HepG2 (cell line): ENCODE measurements at regions not wholly inside any gene's neighbourhood (a gene's known extent, or its start where the extent isn't known, plus 50 kb on each side); places are given as distances from the start of the nearest gene placed in this dataset.

Experiments used
- HDAC2 ChIP-seq: sonication (generic); formaldehyde crosslinking; IDR thresholded peaks from 2 replicates; pipeline ENCODE4 v1.4.0; 2020; ENCODE audit warnings: missing genetic modification reagents
- NFIC ChIP-seq: IDR thresholded peaks from 2 replicates; pipeline ENCODE4 v1.6.1; 2012; ENCODE audit warnings: mild to moderate bottlenecking, low read length, inconsistent platforms
- SNAI1 ChIP-seq: sonication (generic); formaldehyde crosslinking; IDR thresholded peaks from 2 replicates; pipeline ENCODE4 v1.5.0; 2020; ENCODE audit warnings: mild to moderate bottlenecking, missing genetic modification reagents, borderline replicate concordance
- SOX6 ChIP-seq, 2 experiments: fragments of 450-650 bp in 1 of 2; sonication (generic) in 1 of 2; formaldehyde crosslinking in 1 of 2; IDR thresholded peaks; 2 replicates each; pipeline versions ENCODE4 v1.4.0 to v1.6.1; 2017 to 2020; ENCODE audit warnings: antibody characterized with exemption in 1 of 2, mild to moderate bottlenecking in 1 of 2, missing genetic modification reagents in 1 of 2
- ZNF607 ChIP-seq: sonication (generic); formaldehyde crosslinking; IDR thresholded peaks from 2 replicates; pipeline ENCODE4 v1.5.1; 2020; ENCODE audit warnings: missing genetic modification reagents, mild to moderate bottlenecking, borderline replicate concordance

DNA sequence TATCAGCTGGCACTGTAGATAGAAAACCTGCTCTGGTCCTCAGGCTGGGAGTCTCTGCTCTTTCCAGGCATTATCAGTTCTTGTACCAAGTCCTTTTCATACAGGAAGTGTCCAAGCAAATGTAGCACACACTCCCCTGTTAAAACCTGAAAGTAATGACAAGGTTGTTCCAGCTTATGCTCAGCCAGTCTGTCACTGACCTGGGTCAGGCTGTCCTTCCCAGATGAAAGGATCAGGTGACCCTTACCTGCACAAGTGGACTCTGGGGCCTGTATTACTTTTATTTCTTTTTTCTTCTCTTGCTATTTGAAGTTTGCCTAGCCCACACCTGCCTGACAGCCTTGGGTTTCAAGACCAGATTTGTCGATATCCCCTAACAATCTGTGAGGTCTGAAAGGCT, 156.3 kb upstream of the SESN3 start:
- TF ChIP-seq SOX6 (IDR thresholded peaks at IDR 0.05) (no peak), SOX6 (CRISPR knock-in tag; IDR thresholded peaks at IDR 0.05) (no peak), SNAI1 (CRISPR knock-in tag) (no peak), NFIC (no peak), HDAC2 (CRISPR knock-in tag) (no peak), ZNF607 (CRISPR knock-in tag) (no peak)
